ENCODE measurements at regions not wholly inside any gene's neighbourhood (a gene's known extent, or its start where the extent isn't known, plus 50 kb on each side); places are given as distances from the start of the nearest gene placed in this dataset.
A peak's percentile ranks its signal among the peaks of the same experiment; 100 is the strongest.
"Not testable (repeated sequence)": the region's sequence is repeated elsewhere in the genome, so short reads cannot be mapped to it uniquely, and the experiment has no call there.

DNA sequence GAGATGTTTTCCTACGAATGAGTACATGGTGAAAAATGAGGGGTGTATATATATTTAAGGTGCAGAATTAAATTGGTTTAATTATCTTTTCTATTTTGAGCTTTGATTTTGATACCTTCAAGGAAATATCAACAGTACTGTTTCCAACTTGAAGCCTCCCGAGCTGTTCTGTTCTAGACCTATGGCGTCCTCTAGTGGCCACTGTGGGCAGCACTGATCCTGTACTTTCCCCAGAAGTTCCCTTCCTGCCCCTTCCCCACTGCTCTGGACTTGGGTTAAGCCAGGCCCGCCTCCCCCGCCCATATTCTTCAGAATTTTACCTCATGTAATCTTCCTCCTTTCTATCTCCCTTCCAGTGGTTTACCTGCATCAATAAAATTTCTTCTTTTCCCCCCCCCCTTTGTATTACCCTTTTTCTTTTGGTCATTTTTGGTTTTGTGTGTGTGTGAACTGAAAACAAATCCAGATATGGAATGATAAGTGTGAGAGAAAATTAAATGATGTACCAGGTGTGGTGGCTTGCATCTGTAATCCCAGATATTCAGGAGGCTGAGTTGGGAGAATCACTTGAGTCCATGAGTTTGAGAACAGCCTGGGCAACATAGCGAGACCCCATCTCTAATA, 1643.5 kb downstream of the TP53TG3F start:
- Histone ChIP-seq H3K27ac (no peak overlapping the region), H3K4me1 (replicated peaks) (no peaks in the 10 kb centered on the region), H3K27me3 (replicated peaks; ENCODE audit: insufficient read depth) (no peaks in the 10 kb centered on the region), H3K9me3 (no peaks in the 10 kb centered on the region), H3K36me3 (no peaks in the 10 kb centered on the region), H3K4me3 (no peak overlapping the region)
- WGBS, result 36% methylated on average over 6 of the region's 6 CpGs
- DNase-seq (ENCODE audit: low spot score), result no peak
- intact Hi-C loops (cut with DNase I), result no loop called here
- TF ChIP-seq, protein P1, sequence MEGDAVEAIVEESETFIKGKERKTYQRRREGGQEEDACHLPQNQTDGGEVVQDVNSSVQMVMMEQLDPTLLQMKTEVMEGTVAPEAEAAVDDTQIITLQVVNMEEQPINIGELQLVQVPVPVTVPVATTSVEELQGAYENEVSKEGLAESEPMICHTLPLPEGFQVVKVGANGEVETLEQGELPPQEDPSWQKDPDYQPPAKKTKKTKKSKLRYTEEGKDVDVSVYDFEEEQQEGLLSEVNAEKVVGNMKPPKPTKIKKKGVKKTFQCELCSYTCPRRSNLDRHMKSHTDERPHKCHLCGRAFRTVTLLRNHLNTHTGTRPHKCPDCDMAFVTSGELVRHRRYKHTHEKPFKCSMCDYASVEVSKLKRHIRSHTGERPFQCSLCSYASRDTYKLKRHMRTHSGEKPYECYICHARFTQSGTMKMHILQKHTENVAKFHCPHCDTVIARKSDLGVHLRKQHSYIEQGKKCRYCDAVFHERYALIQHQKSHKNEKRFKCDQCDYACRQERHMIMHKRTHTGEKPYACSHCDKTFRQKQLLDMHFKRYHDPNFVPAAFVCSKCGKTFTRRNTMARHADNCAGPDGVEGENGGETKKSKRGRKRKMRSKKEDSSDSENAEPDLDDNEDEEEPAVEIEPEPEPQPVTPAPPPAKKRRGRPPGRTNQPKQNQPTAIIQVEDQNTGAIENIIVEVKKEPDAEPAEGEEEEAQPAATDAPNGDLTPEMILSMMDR (IDR thresholded peaks at IDR 0.05), result peak in 1 of 4 experiments; percentile 13
- TF ChIP-seq POLR2A (IDR thresholded peaks at IDR 0.05) (no peak), POLR2AphosphoS5 (IDR thresholded peaks at IDR 0.05) (no peak)

- H3K9me3 ChIP-seq, result not testable (repeated sequence)
These were observed 1652.4 kb downstream of the TP53TG3F start for GRCh38 chr16:35111772-35112171.

GRCh38 chr16:35131429-35131828, 1672.0 kb downstream of the TP53TG3F start:
- H3K27ac ChIP-seq, result no peak overlapping the region
- WGBS, result 39% methylated on average over 4 of the region's 4 CpGs
- no peak for TF ChIP-seq POLR2A (IDR thresholded peaks at IDR 0.05)
- no peak for TF ChIP-seq POLR2AphosphoS5 (IDR thresholded peaks at IDR 0.05)
- TF ChIP-seq, protein P1 (IDR thresholded peaks at IDR 0.05), result no peak
- DNase-seq (ENCODE audit: low spot score), result no peak
- no peaks in the 10 kb centered on the region for H3K36me3 ChIP-seq
- H3K27me3 ChIP-seq (replicated peaks; ENCODE audit: insufficient read depth), result no peaks in the 10 kb centered on the region
- no peaks in the 10 kb centered on the region for H3K9me3 ChIP-seq
- intact Hi-C loops (cut with DNase I), result no loop called here
- H3K4me3 ChIP-seq, result no peak overlapping the region
- H3K4me1 ChIP-seq (replicated peaks), result no peaks in the 10 kb centered on the region

More at GRCh38 chr16:35111772-35112171, 1652.4 kb downstream of the TP53TG3F start:
- H3K36me3 ChIP-seq; H3K4me1 ChIP-seq (replicated peaks); H3K27me3 ChIP-seq (replicated peaks; ENCODE audit: insufficient read depth); intact Hi-C loops (cut with DNase I); H3K4me3 ChIP-seq; DNase-seq (ENCODE audit: low spot score); H3K27ac ChIP-seq: not testable (repeated sequence)
- 69% methylated on average over 4 of the region's 4 CpGs for WGBS

DNA sequence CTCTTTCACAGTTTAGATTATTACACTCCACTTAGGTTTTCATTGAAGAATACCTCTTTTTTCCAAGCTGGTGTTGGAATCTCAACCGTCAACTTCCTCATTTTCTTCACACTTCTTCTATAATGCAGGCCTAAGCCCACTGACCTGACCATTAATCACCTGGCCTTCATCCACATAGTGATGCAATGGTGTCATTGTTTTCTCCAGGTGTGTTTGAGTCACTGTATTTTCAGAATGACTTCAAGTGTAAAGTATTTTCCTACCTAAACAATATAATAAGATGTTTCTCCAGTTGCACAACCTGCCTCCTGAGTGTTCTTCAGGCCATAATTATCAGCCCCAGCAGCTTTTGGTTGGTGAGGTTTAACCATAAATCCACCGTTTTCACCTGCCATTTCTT, 1675.1 kb downstream of the TP53TG3F start:
- no peak overlapping the region for H3K27ac ChIP-seq
- TF ChIP-seq POLR2A (IDR thresholded peaks at IDR 0.05) (no peak), POLR2AphosphoS5 (IDR thresholded peaks at IDR 0.05) (no peak)
- TF ChIP-seq, protein P1 (IDR thresholded peaks at IDR 0.05), result no peak
- intact Hi-C loops (cut with DNase I), result no loop called here
- no peak overlapping the region for H3K4me3 ChIP-seq
- no peaks in the 10 kb centered on the region for H3K9me3 ChIP-seq
- 27% methylated on average over 2 of the region's 2 CpGs for WGBS
- no peaks in the 10 kb centered on the region for H3K36me3 ChIP-seq
- no peak for DNase-seq (ENCODE audit: low spot score)
- no peaks in the 10 kb centered on the region for H3K27me3 ChIP-seq (replicated peaks; ENCODE audit: insufficient read depth)
- no peaks in the 10 kb centered on the region for H3K4me1 ChIP-seq (replicated peaks)

GRCh38 chr16:35140293-35140986, 1681.0 kb downstream of the TP53TG3F start:
- no peaks in the 10 kb centered on the region for H3K36me3 ChIP-seq
- H3K27ac ChIP-seq, result no peak overlapping the region
- WGBS, result 81% methylated on average over 32 of the region's 33 CpGs
- H3K27me3 ChIP-seq (replicated peaks; ENCODE audit: insufficient read depth), result no peaks in the 10 kb centered on the region
- intact Hi-C loops (cut with DNase I), result no loop called here
- H3K9me3 ChIP-seq, result no peaks in the 10 kb centered on the region
- no peak for DNase-seq (ENCODE audit: low spot score)
- H3K4me1 ChIP-seq (replicated peaks), result no peaks in the 10 kb centered on the region
- no peak overlapping the region for H3K4me3 ChIP-seq
- TF ChIP-seq POLR2A (IDR thresholded peaks at IDR 0.05) (no peak), POLR2AphosphoS5 (IDR thresholded peaks at IDR 0.05) (no peak)
- TF ChIP-seq, protein P1 (IDR thresholded peaks at IDR 0.05), result no peak

Measured in prostate gland (tissue), 2 donors.